GM19023 (cell line): ENCODE measurements at regions not wholly inside any gene's neighbourhood (a gene's known extent, or its start where the extent isn't known, plus 50 kb on each side); places are given as distances from the start of the nearest gene placed in this dataset.
"Not testable (repeated sequence)": the region's sequence is repeated elsewhere in the genome, so short reads cannot be mapped to it uniquely, and the experiment has no call there.

ENCODE experiments used
- ATAC-seq: cut with Tn5 transposase; IDR thresholded peaks from one replicate; pipeline ENCODE4 v1.9.1; 2021; ENCODE audit warnings: mild to moderate bottlenecking, moderate library complexity; ENCODE audit not compliant: unreplicated experiment

- no peak for ATAC-seq
These were observed 155.2 kb upstream of the NRP1 start for GRCh38 chr10:33489501-33490176.

- ATAC-seq, result no peak
These were observed 152.7 kb upstream of the NRP1 start for GRCh38 chr10:33487014-33487776.

GRCh38 chr10:33485276-33485675, 150.8 kb upstream of the NRP1 start:
- ATAC-seq, result no peak

GRCh38 chr10:33484787-33485186, 150.3 kb upstream of the NRP1 start:
- ATAC-seq, result no peak

GRCh38 chr10:33483816-33484190, 149.3 kb upstream of the NRP1 start:
- ATAC-seq, result no peak

- no peak for ATAC-seq
These were observed 148.8 kb upstream of the NRP1 start for GRCh38 chr10:33483124-33483815.

GRCh38 chr10:33482486-33482885, 148.0 kb upstream of the NRP1 start:
- no peak for ATAC-seq

- ATAC-seq, result no peak
These were observed 146.7 kb upstream of the NRP1 start for GRCh38 chr10:33481184-33481583.

GRCh38 chr10:33480417-33480816, 145.9 kb upstream of the NRP1 start:
- not testable (repeated sequence) for ATAC-seq

- no peak for ATAC-seq
These were observed 144.2 kb upstream of the NRP1 start for GRCh38 chr10:33478675-33479125.

GRCh38 chr10:33478089-33478674, 143.7 kb upstream of the NRP1 start:
- no peak for ATAC-seq

- no peak for ATAC-seq
These were observed 143.0 kb upstream of the NRP1 start for GRCh38 chr10:33477291-33478088.

GRCh38 chr10:33476757-33477273, 142.3 kb upstream of the NRP1 start:
- ATAC-seq, result no peak

GRCh38 chr10:33473688-33474087, 139.2 kb upstream of the NRP1 start:
- ATAC-seq, result no peak

- not testable (repeated sequence) for ATAC-seq
These were observed 133.5 kb upstream of the NRP1 start for GRCh38 chr10:33468006-33468405.

GRCh38 chr10:33465747-33466146, 131.3 kb upstream of the NRP1 start:
- ATAC-seq, result no peak

GRCh38 chr10:33463011-33463410, 128.5 kb upstream of the NRP1 start:
- no peak for ATAC-seq

GRCh38 chr10:33461295-33461640, 126.8 kb upstream of the NRP1 start:
- no peak for ATAC-seq

- no peak for ATAC-seq
These were observed 126.2 kb upstream of the NRP1 start for GRCh38 chr10:33460505-33461294.

GRCh38 chr10:33459602-33460001, 125.1 kb upstream of the NRP1 start:
- no peak for ATAC-seq
